Activated CD8-positive, alpha-beta T cell treated with anti-CD3 and anti-CD28 coated beads, Interleukin-2, amount 10 ng/mL, durations not matched to agents 7 days and 5 days (primary cell): ENCODE measurements at regions not wholly inside any gene's neighbourhood (a gene's known extent, or its start where the extent isn't known, plus 50 kb on each side); places are given as distances from the start of the nearest gene placed in this dataset.
A peak's percentile ranks its signal among the peaks of the same experiment; 100 is the strongest.

Experiments used
- ATAC-seq: fragments of 150-1000 bp; cut with Tn5 transposase; one replicate; pipeline ENCODE4 v1.10.0; 2021; ENCODE audit warnings: moderate library complexity
- CTCF ChIA-PET: fragments of 350-600 bp; sonication (Branson Sonifier 250); formaldehyde crosslinking; loops from one replicate; lab custom pipeline; 2021; ENCODE audit warnings: antibody characterized with exemption; lab: Charles Lee
- POLR2A ChIA-PET: fragments of 350-600 bp; sonication (Branson Sonifier 250); formaldehyde crosslinking; loops from one replicate; lab custom pipeline; 2021; ENCODE audit warnings: antibody characterized with exemption; lab: Charles Lee
- DNase-seq: peaks from one replicate; pipeline ENCODE4 v3.0.0-alpha.2; 2020
- H3K27ac Mint-ChIP-seq: one replicate; pipeline ENCODE4 v1.8.0; 2021; ENCODE audit warnings: mild to moderate bottlenecking, mixed read lengths
- H3K27me3 Mint-ChIP-seq: one replicate; pipeline ENCODE4 v1.8.0; 2021; ENCODE audit warnings: low read depth, mixed read lengths
- H3K36me3 Mint-ChIP-seq: one replicate; pipeline ENCODE4 v1.8.0; 2021; ENCODE audit warnings: low read depth, mixed read lengths
- H3K4me1 Mint-ChIP-seq: one replicate; pipeline ENCODE4 v1.8.0; 2021; ENCODE audit warnings: low read depth, mixed read lengths
- H3K4me3 Mint-ChIP-seq: one replicate; pipeline ENCODE4 v1.8.0; 2021; ENCODE audit warnings: mild to moderate bottlenecking, mixed read lengths
- H3K9me3 Mint-ChIP-seq: one replicate; pipeline ENCODE4 v1.8.0; 2022; ENCODE audit warnings: mixed read lengths; ENCODE audit not compliant: insufficient read depth

GRCh38 chr4:174147863-174148262, 135.6 kb downstream of the FBXO8 start:
- H3K9me3 Mint-ChIP-seq = no peaks in the 10 kb centered on the region
- CTCF ChIA-PET = no interaction called here
- POLR2A ChIA-PET = no interaction called here
- peaks cover 5% of the 10 kb centered on the region for H3K27me3 Mint-ChIP-seq
- no peak for DNase-seq
- ATAC-seq = no peak
- H3K27ac Mint-ChIP-seq = no peak overlapping the region
- H3K36me3 Mint-ChIP-seq = no peaks in the 10 kb centered on the region
- H3K4me3 Mint-ChIP-seq = no peak overlapping the region
- H3K4me1 Mint-ChIP-seq = no peaks in the 10 kb centered on the region

- ChIA-PET CTCF (no interaction called here), POLR2A (no interaction called here)
- Mint-ChIP-seq H3K9me3 (no peaks in the 10 kb centered on the region), H3K4me1 (no peaks in the 10 kb centered on the region), H3K4me3 (no peak overlapping the region), H3K36me3 (no peaks in the 10 kb centered on the region), H3K27ac (no peak overlapping the region), H3K27me3 (no peaks in the 10 kb centered on the region)
- ATAC-seq (no peak), DNase-seq (no peak)
Observed at GRCh38 chr4:174144106-174144505, 139.4 kb downstream of the FBXO8 start.

GRCh38 chr4:174141876-174142275, 141.6 kb downstream of the FBXO8 start:
- Mint-ChIP-seq H3K36me3 (no peaks in the 10 kb centered on the region), H3K4me3 (no peak overlapping the region), H3K9me3 (no peaks in the 10 kb centered on the region), H3K27ac (no peak overlapping the region), H3K27me3 (no peaks in the 10 kb centered on the region), H3K4me1 (no peaks in the 10 kb centered on the region)
- no peak for ATAC-seq
- ChIA-PET CTCF (no interaction called here), POLR2A (no interaction called here)
- no peak for DNase-seq

GRCh38 chr4:174138616-174139015, 144.9 kb downstream of the FBXO8 start:
- H3K36me3 Mint-ChIP-seq = no peaks in the 10 kb centered on the region
- CTCF ChIA-PET = no interaction called here
- ATAC-seq (no peak), DNase-seq (no peak)
- H3K4me1 Mint-ChIP-seq = no peaks in the 10 kb centered on the region
- POLR2A ChIA-PET = no interaction called here
- peaks cover 3% of the 10 kb centered on the region for H3K27me3 Mint-ChIP-seq
- H3K4me3 Mint-ChIP-seq = no peak overlapping the region
- no peaks in the 10 kb centered on the region for H3K9me3 Mint-ChIP-seq
- no peak overlapping the region for H3K27ac Mint-ChIP-seq

GRCh38 chr4:174137698-174138097, 145.8 kb downstream of the FBXO8 start:
- POLR2A ChIA-PET = no interaction called here
- H3K36me3 Mint-ChIP-seq = no peaks in the 10 kb centered on the region

GRCh38 chr4:174135936-174136406, 147.5 kb downstream of the FBXO8 start:
- ChIA-PET CTCF (no interaction called here), POLR2A (no interaction called here)
- Mint-ChIP-seq H3K4me1 (no peaks in the 10 kb centered on the region), H3K36me3 (no peaks in the 10 kb centered on the region), H3K27me3 (peaks cover 3% of the 10 kb centered on the region), H3K9me3 (no peaks in the 10 kb centered on the region), H3K27ac (no peak overlapping the region), H3K4me3 (no peak overlapping the region)
- DNase-seq (no peak), ATAC-seq (no peak)

More at GRCh38 chr4:174137698-174138097, 145.8 kb downstream of the FBXO8 start:
- ATAC-seq (no peak), DNase-seq (no peak)
- Mint-ChIP-seq H3K4me1 (no peaks in the 10 kb centered on the region), H3K4me3 (no peak overlapping the region), H3K27ac (no peak overlapping the region), H3K27me3 (peaks cover 3% of the 10 kb centered on the region), H3K9me3 (no peaks in the 10 kb centered on the region)
- CTCF ChIA-PET = no interaction called here

GRCh38 chr4:174135530-174135929, 147.9 kb downstream of the FBXO8 start:
- no peak overlapping the region for H3K4me3 Mint-ChIP-seq
- peaks cover 3% of the 10 kb centered on the region for H3K27me3 Mint-ChIP-seq
- no peaks in the 10 kb centered on the region for H3K4me1 Mint-ChIP-seq
- POLR2A ChIA-PET = no interaction called here
- no peak overlapping the region for H3K27ac Mint-ChIP-seq
- CTCF ChIA-PET = no interaction called here
- no peaks in the 10 kb centered on the region for H3K36me3 Mint-ChIP-seq
- DNase-seq = no peak
- H3K9me3 Mint-ChIP-seq = no peaks in the 10 kb centered on the region
- no peak for ATAC-seq

GRCh38 chr4:174134361-174134760, 149.1 kb downstream of the FBXO8 start:
- Mint-ChIP-seq H3K4me3 (no peak overlapping the region), H3K9me3 (no peaks in the 10 kb centered on the region), H3K36me3 (no peaks in the 10 kb centered on the region), H3K27me3 (peaks cover 3% of the 10 kb centered on the region), H3K4me1 (no peaks in the 10 kb centered on the region), H3K27ac (no peak overlapping the region)
- DNase-seq (no peak), ATAC-seq (no peak)
- CTCF ChIA-PET = no interaction called here
- POLR2A ChIA-PET = no interaction called here

- CTCF ChIA-PET = no interaction called here
Observed at GRCh38 chr4:174133551-174133950, 149.9 kb downstream of the FBXO8 start.

GRCh38 chr4:174131901-174132300, 151.6 kb downstream of the FBXO8 start:
- peaks cover 3% of the 10 kb centered on the region for H3K27me3 Mint-ChIP-seq
- no peak for ATAC-seq
- no peak for DNase-seq
- H3K4me3 Mint-ChIP-seq = no peak overlapping the region
- H3K36me3 Mint-ChIP-seq = no peaks in the 10 kb centered on the region
- CTCF ChIA-PET = no interaction called here
- POLR2A ChIA-PET = no interaction called here
- no peak overlapping the region for H3K27ac Mint-ChIP-seq
- no peaks in the 10 kb centered on the region for H3K4me1 Mint-ChIP-seq
- no peaks in the 10 kb centered on the region for H3K9me3 Mint-ChIP-seq

More at GRCh38 chr4:174133551-174133950, 149.9 kb downstream of the FBXO8 start:
- H3K36me3 Mint-ChIP-seq = no peaks in the 10 kb centered on the region
- H3K4me3 Mint-ChIP-seq = no peak overlapping the region
- POLR2A ChIA-PET = no interaction called here
- H3K27me3 Mint-ChIP-seq = peaks cover 3% of the 10 kb centered on the region
- H3K9me3 Mint-ChIP-seq = no peaks in the 10 kb centered on the region
- DNase-seq (no peak), ATAC-seq (no peak)
- H3K4me1 Mint-ChIP-seq = no peaks in the 10 kb centered on the region
- H3K27ac Mint-ChIP-seq = no peak overlapping the region

- Mint-ChIP-seq H3K36me3 (no peaks in the 10 kb centered on the region), H3K4me1 (no peaks in the 10 kb centered on the region), H3K27ac (no peak overlapping the region), H3K4me3 (no peak overlapping the region), H3K9me3 (no peaks in the 10 kb centered on the region), H3K27me3 (peaks cover 32% of the 10 kb centered on the region)
- ChIA-PET CTCF (no interaction called here), POLR2A (no interaction called here)
- no peak for ATAC-seq
- no peak for DNase-seq
Observed at GRCh38 chr4:174122705-174123104, 160.8 kb downstream of the FBXO8 start.

GRCh38 chr4:174120446-174121295, 162.8 kb downstream of the FBXO8 start:
- Mint-ChIP-seq H3K4me3 (no peak overlapping the region), H3K4me1 (no peaks in the 10 kb centered on the region), H3K36me3 (no peaks in the 10 kb centered on the region), H3K27ac (no peak overlapping the region), H3K27me3 (peaks cover 32% of the 10 kb centered on the region), H3K9me3 (no peaks in the 10 kb centered on the region)
- DNase-seq (peak; percentile 33), ATAC-seq (no peak)
- POLR2A ChIA-PET = no interaction called here
- CTCF ChIA-PET = interaction anchor here (0.7 to 1.0 kb wide), 2 partner anchors 59 to 615 kb away, joined by 3 to 4 read pairs; no protein-coding TSS in a partner anchor
